ENCODE measurements at regions not wholly inside any gene's neighbourhood (a gene's known extent, or its start where the extent isn't known, plus 50 kb on each side); places are given as distances from the start of the nearest gene placed in this dataset.
A peak's percentile ranks its signal among the peaks of the same experiment; 100 is the strongest.

DNA sequence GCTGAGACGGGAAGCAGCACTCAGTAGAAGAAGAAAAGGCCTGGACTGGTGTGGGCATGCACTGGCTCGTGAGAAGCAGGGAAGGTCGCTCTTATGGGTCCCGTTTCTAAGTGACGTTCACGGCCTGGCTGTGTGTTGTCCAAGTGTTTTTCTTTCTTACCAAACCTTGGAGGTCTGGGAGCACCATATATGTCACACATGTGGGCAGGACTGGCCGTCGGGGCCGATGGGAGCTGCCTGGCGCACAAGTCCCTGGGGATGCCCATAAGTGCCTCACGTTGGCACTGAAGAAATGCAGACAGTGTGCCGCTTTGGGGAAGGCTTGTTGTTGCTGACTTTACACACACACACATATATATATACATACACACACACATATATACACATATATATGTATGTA lies 86.0 kb upstream of the DUSP22 start:
- Histone ChIP-seq H3K36me3 (no peaks in the 10 kb centered on the region), H3K4me1 (no peaks in the 10 kb centered on the region), H3K27me3 (ENCODE audit: low read depth) (no peaks in the 10 kb centered on the region), H3K4me3 (no peak overlapping the region), H3K9me3 (no peaks in the 10 kb centered on the region), H3K27ac (no peak overlapping the region)
- DNase-seq (no peak), ATAC-seq (no peak)
- TF ChIP-seq, protein P1, sequence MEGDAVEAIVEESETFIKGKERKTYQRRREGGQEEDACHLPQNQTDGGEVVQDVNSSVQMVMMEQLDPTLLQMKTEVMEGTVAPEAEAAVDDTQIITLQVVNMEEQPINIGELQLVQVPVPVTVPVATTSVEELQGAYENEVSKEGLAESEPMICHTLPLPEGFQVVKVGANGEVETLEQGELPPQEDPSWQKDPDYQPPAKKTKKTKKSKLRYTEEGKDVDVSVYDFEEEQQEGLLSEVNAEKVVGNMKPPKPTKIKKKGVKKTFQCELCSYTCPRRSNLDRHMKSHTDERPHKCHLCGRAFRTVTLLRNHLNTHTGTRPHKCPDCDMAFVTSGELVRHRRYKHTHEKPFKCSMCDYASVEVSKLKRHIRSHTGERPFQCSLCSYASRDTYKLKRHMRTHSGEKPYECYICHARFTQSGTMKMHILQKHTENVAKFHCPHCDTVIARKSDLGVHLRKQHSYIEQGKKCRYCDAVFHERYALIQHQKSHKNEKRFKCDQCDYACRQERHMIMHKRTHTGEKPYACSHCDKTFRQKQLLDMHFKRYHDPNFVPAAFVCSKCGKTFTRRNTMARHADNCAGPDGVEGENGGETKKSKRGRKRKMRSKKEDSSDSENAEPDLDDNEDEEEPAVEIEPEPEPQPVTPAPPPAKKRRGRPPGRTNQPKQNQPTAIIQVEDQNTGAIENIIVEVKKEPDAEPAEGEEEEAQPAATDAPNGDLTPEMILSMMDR (IDR thresholded peaks at IDR 0.05) = no peak
- intact Hi-C loops (cut with DNase I) = no loop called here

DNA sequence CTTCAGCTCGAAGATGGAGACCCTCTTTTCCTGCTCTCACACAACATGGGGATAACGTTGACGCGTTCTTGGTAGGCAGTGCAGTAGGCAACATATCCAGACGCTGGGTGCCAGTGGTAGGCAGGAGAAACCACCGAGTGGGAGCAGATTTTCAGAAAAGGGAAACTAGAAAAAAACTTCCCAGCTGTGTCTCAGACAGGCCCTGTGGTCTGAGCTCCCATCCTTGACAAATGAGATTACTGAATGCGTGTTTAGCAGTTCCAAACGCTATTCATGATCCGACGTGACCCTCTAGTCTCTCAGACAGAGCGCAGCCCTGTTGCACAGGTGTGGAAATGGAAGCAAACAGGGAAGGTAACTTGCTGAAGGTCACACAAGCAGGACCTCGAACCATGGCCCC lies 83.9 kb upstream of the DUSP22 start:
- no peak for DNase-seq
- Histone ChIP-seq H3K4me3 (no peak overlapping the region), H3K27ac (no peak overlapping the region), H3K27me3 (ENCODE audit: low read depth) (no peaks in the 10 kb centered on the region), H3K9me3 (no peaks in the 10 kb centered on the region), H3K4me1 (no peaks in the 10 kb centered on the region), H3K36me3 (no peaks in the 10 kb centered on the region)
- ATAC-seq = no peak
- intact Hi-C loops (cut with DNase I) = no loop called here
- TF ChIP-seq, protein P1 (IDR thresholded peaks at IDR 0.05) = no peak

DNA sequence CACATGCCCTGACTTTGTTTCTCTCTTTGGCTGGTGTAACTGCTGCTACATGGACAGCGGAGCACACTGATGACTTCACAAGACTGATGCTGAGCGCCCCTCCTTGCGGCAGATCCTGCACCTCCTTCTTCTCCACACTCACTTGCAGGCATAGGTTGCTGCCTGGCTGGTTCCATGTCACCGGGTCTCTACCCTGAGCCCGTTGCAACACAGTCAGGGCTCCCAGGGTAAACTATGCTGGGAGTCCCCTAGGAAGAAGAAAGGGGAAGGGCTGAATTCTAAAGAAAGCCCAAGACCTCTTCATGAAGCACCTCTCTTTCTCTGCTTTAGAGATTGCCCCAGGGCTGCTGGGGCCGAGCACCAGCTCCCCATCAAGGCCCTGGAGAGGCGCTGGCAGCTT lies 83.3 kb upstream of the DUSP22 start:
- TF ChIP-seq, protein P1 (IDR thresholded peaks at IDR 0.05) = no peak
- ATAC-seq (no peak), DNase-seq (no peak)
- no peak overlapping the region for H3K4me3 ChIP-seq
- H3K27ac ChIP-seq = no peak overlapping the region
- intact Hi-C loops (cut with DNase I) = no loop called here
- no peaks in the 10 kb centered on the region for H3K36me3 ChIP-seq
- H3K27me3 ChIP-seq (ENCODE audit: low read depth) = no peaks in the 10 kb centered on the region
- H3K4me1 ChIP-seq = no peaks in the 10 kb centered on the region
- no peaks in the 10 kb centered on the region for H3K9me3 ChIP-seq

DNA sequence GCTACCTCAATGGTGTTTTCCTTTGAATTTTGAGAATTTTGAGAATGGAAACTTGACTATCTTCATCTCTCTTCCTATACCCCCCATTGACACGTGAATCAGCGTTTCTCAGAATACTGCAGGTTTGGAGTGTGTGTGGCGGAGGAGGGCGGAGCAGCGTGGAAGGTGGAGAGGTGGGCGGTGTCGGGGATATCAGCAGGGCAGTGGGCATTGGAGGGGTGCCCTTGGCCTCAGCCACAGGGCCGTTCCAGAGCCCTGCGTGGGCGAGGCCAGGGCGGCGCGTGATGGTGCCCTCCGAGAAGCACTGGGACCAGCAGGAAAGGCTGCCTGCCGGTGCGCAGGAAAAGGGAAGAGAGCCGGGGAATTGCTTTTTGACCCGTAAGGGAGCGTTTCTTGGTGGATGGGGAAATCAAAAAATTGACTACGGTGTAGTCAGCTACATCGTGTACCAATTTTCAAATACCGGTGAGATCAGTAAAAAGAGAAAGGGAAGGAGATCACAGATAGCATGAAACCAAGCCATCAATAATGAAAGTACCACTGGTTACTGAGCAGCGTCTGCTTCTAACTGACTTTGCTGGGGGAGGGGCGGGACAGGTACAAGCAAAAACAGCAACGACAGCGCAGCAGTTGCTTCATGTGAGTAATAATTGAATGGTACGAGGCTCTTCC lies 82.7 kb upstream of the DUSP22 start:
- Histone ChIP-seq H3K27me3 (ENCODE audit: low read depth) (no peaks in the 10 kb centered on the region), H3K4me3 (peak overlapping the region; percentile 19), H3K27ac (no peak overlapping the region), H3K36me3 (no peaks in the 10 kb centered on the region), H3K9me3 (no peaks in the 10 kb centered on the region), H3K4me1 (no peaks in the 10 kb centered on the region)
- ATAC-seq (no peak), DNase-seq (no peak)
- TF ChIP-seq, protein P1 (IDR thresholded peaks at IDR 0.05) = no peak
- intact Hi-C loops (cut with DNase I) = no loop called here

DNA sequence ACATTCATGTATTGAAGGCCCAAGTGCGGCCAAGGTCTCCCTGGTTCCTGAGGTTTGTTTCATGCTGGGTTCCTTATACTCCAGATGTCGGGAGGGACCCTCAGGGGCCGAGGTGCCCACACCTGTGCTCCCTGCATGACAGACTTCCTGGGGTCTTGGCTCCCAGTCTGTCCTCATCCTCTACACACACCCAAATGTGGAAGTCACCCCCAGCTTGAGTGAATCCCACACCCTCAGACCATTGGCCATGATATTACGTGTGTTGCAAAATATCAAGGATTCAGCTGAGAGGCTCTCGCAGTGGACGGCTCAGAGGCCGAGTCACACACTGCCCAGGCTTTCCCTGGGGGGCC lies 82.2 kb upstream of the DUSP22 start:
- no peaks in the 10 kb centered on the region for H3K27me3 ChIP-seq (ENCODE audit: low read depth)

More for the DNA sequence above, 82.2 kb upstream of the DUSP22 start:
- ATAC-seq = no peak
- TF ChIP-seq, protein P1 (IDR thresholded peaks at IDR 0.05) = no peak
- no peaks in the 10 kb centered on the region for H3K36me3 ChIP-seq
- no peaks in the 10 kb centered on the region for H3K9me3 ChIP-seq
- no peak overlapping the region for H3K27ac ChIP-seq
- no peaks in the 10 kb centered on the region for H3K4me1 ChIP-seq
- intact Hi-C loops (cut with DNase I) = no loop called here
- no peak overlapping the region for H3K4me3 ChIP-seq
- no peak for DNase-seq

Measured in lower lobe of right lung (tissue), 2 donors.